ENCODE measurements at regions not wholly inside any gene's neighbourhood (a gene's known extent, or its start where the extent isn't known, plus 50 kb on each side); places are given as distances from the start of the nearest gene placed in this dataset.

DNA sequence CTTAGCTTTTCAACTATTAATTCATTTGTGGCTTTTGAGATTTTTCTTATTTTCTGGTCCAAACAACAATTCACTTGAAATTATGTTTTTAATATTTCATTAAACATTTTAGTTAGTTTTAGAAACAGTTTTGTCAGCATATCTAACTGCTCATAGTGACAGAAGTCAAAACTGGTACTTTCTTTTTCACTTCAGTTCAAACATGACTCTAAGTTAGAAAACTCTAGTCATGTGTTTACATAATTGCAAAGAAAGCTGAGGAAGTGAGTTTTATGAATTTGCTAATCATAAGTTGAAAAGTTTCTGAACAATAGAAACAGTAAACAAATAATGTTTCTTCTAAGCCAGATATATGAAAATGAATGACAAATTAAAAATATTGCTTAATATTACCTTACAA, 1931.0 kb downstream of the EFNA5 start:
- no peak overlapping the region for H3K4me3 ChIP-seq
- no peaks in the 10 kb centered on the region for H3K27me3 ChIP-seq
- no peak overlapping the region for H3K27ac ChIP-seq
- H3K4me1 ChIP-seq, result no peaks in the 10 kb centered on the region
- no peak for DNase-seq
- intact Hi-C loops (cut with DNase I), result no loop called here
- no peak for ATAC-seq
- TF ChIP-seq, protein P1, sequence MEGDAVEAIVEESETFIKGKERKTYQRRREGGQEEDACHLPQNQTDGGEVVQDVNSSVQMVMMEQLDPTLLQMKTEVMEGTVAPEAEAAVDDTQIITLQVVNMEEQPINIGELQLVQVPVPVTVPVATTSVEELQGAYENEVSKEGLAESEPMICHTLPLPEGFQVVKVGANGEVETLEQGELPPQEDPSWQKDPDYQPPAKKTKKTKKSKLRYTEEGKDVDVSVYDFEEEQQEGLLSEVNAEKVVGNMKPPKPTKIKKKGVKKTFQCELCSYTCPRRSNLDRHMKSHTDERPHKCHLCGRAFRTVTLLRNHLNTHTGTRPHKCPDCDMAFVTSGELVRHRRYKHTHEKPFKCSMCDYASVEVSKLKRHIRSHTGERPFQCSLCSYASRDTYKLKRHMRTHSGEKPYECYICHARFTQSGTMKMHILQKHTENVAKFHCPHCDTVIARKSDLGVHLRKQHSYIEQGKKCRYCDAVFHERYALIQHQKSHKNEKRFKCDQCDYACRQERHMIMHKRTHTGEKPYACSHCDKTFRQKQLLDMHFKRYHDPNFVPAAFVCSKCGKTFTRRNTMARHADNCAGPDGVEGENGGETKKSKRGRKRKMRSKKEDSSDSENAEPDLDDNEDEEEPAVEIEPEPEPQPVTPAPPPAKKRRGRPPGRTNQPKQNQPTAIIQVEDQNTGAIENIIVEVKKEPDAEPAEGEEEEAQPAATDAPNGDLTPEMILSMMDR (IDR thresholded peaks at IDR 0.05), result no peak
- H3K9me3 ChIP-seq, result peaks cover 0 to 18% (median 3%) of the 10 kb centered on the region in 11 donors
- H3K36me3 ChIP-seq, result no peaks in the 10 kb centered on the region

DNA sequence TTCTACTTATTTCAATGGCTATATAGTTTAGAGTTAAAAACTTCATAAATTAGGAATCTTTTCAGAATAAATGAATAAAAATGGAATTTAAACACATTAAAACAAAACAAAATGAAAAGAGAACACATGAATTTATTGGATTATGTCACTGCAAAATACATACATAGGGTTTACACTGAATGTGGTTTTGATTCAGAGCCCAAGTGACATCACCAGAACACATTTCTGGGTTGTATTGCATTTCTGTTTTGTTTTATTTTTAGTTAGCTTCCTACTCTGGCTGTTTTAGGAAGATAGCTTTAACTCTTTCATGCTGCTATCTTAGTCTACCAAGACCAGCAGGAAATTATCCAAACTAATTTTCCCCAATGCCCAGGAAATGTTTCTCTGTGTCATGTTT, 1935.0 kb downstream of the EFNA5 start:
- ATAC-seq, result no peak
- no peak for DNase-seq
- Histone ChIP-seq H3K9me3 (peaks cover 0 to 21% (median 3%) of the 10 kb centered on the region in 11 donors), H3K4me1 (no peaks in the 10 kb centered on the region), H3K27ac (no peak overlapping the region), H3K4me3 (no peak overlapping the region), H3K36me3 (no peaks in the 10 kb centered on the region), H3K27me3 (no peaks in the 10 kb centered on the region)
- intact Hi-C loops (cut with DNase I), result no loop called here
- TF ChIP-seq, protein P1 (IDR thresholded peaks at IDR 0.05), result no peak

DNA sequence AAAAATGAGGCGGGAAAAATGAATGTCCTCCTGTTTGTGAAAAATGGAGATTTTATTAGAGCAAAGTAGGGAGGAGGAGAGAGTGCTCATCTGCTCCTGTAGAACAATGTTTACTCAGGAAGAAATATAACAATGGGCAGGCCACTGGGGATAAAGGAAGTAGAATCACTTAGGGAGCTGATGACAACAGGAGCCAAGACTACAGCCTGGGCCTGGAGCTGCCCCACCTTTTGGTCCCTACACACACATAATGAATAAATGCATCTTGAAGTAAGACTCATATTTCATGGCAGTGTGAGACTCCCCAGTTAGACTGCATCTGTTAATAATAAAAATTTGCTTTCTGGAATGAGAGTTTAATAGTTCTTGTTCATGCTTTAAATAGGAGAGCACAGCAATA, 1939.8 kb downstream of the EFNA5 start:
- H3K36me3 ChIP-seq, result no peaks in the 10 kb centered on the region
- 80 to 82% methylated on average over 1 of the region's 1 CpG for WGBS, 2 donors
- H3K27ac ChIP-seq, result no peak overlapping the region
- no peak for DNase-seq
- no peaks in the 10 kb centered on the region for H3K27me3 ChIP-seq
- H3K9me3 ChIP-seq, result peaks cover 0 to 10% (median 0%) of the 10 kb centered on the region in 11 donors
- TF ChIP-seq, protein P1 (IDR thresholded peaks at IDR 0.05), result no peak
- no peak overlapping the region for H3K4me3 ChIP-seq
- no peaks in the 10 kb centered on the region for H3K4me1 ChIP-seq
- no peak for ATAC-seq
- intact Hi-C loops (cut with DNase I), result no loop called here

DNA sequence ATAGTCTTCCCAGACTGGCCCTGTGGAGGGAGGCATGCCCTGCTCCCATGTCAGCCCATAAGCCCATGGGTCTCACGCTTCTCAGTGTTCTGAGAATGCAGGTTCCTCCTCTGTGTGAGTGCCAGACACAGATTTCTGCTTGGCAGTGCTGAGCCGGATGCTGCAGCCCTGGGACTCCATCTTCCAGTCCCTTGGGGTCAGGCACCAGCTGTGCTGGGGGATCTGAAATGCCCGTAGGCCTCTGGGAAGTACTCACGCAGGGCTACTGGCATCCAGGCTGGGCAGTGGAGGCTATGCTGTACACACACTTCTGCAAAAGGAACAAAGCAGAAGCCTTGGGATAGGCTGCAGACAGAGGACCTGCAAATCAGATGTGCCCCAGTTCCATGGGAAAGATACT, 1944.6 kb downstream of the EFNA5 start:
- WGBS, 2 donors, result 79 to 81% methylated on average over 4 of the region's 4 CpGs
- intact Hi-C loops (cut with DNase I), result no loop called here
- H3K9me3 ChIP-seq, result peaks cover 0 to 28% (median 0%) of the 10 kb centered on the region in 11 donors
- TF ChIP-seq, protein P1 (IDR thresholded peaks at IDR 0.05), result no peak
- no peaks in the 10 kb centered on the region for H3K4me1 ChIP-seq
- H3K36me3 ChIP-seq, result no peaks in the 10 kb centered on the region
- H3K4me3 ChIP-seq, result no peak overlapping the region
- DNase-seq (no peak), ATAC-seq (no peak)
- no peaks in the 10 kb centered on the region for H3K27me3 ChIP-seq
- H3K27ac ChIP-seq, result no peak overlapping the region

DNA sequence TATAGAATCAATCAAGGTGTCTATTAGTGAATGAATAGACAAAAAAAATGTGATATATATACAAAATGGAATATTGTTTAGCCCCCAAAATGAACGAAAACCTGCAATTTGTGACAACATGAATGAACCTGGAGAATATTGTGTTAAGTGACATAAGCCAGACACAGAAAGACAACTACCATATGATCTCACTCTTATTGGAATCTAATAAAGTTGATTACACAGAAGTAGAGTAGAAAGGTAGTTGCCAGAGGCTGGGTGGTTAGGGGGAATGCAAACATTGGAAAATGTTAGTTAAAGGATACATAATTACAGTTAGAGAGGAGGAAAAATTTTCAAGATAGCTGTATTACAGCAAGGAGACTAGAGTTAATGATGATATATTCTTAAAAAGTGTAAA, 1962.3 kb downstream of the EFNA5 start:
- no peak for ATAC-seq
- no peak overlapping the region for H3K4me3 ChIP-seq
- no peaks in the 10 kb centered on the region for H3K36me3 ChIP-seq
- TF ChIP-seq, protein P1 (IDR thresholded peaks at IDR 0.05), result no peak
- intact Hi-C loops (cut with DNase I), result no loop called here
- peaks cover 0 to 42% (median 11%) of the 10 kb centered on the region in 11 donors for H3K9me3 ChIP-seq
- H3K27ac ChIP-seq, result no peak overlapping the region
- no peaks in the 10 kb centered on the region for H3K4me1 ChIP-seq
- no peaks in the 10 kb centered on the region for H3K27me3 ChIP-seq
- WGBS, 2 donors, result 57 to 69% methylated on average over 1 of the region's 1 CpG
- no peak for DNase-seq
